GM18951 (cell line): ENCODE measurements at regions not wholly inside any gene's neighbourhood (a gene's known extent, or its start where the extent isn't known, plus 50 kb on each side); places are given as distances from the start of the nearest gene placed in this dataset.
"Not testable (repeated sequence)": the region's sequence is repeated elsewhere in the genome, so short reads cannot be mapped to it uniquely, and the experiment has no call there.

Experiments used
- POLR2A ChIP-seq: IDR thresholded peaks from 4 replicates; pipeline ENCODE4 v1.6.1; 2011; ENCODE audit warnings: mild to moderate bottlenecking; ENCODE audit not compliant: insufficient read length, insufficient read depth; ENCODE audit errors: extremely low read depth
- in situ Hi-C: fragments of 300-500 bp; cut with MboI; formaldehyde crosslinking; loops from one replicate; pipeline ENCODE4 v1.12.0; 2022; ENCODE audit warnings: low sequenced_read_pairs, mixed read lengths, inconsistent platforms; ENCODE audit not compliant: unreplicated experiment

DNA sequence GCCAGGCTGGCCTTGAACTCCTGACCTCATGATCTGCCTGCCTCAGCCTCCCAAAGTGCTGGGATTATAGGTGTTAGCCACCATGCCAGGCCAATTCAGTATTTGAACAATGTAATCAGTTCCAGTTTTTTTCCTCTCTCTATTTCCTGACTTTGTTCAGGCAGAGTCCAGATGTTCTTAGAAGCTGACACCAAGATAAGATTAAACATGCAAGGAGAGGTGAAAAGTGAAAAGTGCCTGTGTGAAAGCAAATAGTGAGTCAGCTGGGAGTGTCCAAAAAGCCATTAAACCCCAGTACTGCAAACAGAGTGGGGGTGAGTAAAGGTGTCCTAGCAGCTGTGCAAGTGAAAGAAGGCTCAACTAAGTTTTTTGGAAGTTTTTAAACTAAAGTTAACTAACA is 231.5 kb downstream of the PTH2R start:
- no peak for TF ChIP-seq POLR2A

DNA sequence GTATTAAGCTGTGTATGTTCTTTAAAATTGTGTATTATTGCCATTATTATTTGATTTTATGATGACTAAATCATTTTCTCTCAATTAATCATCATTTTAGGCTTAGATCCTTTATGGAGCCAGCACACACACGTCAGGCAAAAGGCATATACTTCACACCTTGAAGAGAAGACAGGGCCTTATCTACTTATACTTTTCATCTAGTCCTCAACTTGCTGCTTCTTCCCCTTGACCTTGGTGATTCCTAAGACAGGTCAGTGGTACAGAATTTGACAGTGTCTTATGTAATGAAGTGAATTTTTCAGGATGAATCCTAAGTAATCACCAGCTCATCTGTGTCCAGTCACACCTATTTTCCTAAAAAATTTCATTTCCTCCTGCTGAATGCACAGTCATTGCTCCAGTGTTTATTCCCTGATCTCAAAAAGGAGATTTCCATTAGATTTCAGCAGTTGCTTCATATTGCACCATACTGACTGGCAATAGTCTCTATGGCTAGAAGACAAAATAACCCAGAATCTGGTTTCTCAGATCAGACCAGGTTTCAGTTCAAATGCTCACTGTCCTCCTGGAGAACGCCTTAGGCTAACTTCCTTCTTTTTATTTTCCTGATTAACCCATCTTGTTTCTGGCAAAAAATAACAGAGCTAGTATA is 235.7 kb downstream of the PTH2R start:
- no peak for TF ChIP-seq POLR2A
- in situ Hi-C loops = no loop called here

More for the DNA sequence above, 231.5 kb downstream of the PTH2R start:
- in situ Hi-C loops = no loop called here

GRCh38 chr2:208643145-208643544 is 236.6 kb downstream of the PTH2R start:
- TF ChIP-seq POLR2A = no peak
- in situ Hi-C loops = no loop called here

DNA sequence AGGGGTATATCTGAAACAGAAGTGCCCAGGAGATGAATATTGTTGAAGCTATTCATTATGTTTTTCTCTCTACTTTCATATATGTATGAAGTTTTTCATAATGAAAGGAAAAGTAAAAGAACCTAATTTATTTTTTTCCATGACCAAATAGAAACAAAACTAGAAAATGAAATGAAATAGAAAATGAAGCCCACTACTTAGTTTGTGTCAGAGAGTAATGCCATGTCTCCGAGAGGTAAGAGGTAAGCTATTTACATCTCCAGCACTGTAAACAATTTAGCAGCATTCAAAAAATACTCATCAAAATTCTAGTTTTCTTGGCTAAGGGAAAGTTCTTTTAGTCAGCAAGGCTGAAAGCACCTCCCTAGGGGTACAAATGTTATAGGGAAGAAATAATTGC is 238.6 kb downstream of the PTH2R start:
- TF ChIP-seq POLR2A = no peak
- in situ Hi-C loops = no loop called here

DNA sequence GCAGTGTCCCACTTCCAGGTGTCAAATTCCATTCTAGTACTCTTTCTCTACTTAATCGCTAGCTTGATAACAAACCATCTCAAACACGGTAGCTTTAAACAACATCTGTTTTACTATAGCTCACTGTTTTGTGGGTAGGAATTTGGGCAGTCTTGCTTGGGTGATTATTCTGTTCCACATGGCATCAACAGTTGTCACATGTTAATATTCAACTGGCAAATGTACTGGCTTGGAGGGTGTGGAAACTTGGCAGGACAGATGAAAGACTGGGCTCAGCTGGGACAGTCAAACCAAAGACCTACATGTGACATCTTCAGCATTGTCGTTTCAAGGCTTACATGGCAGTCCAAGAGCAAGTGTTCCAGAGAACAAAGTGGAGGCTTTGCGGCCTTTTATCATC is 241.8 kb downstream of the PTH2R start:
- no peak for TF ChIP-seq POLR2A
- in situ Hi-C loops = no loop called here

GRCh38 chr2:208653383-208653782 is 246.8 kb downstream of the PTH2R start:
- in situ Hi-C loops = no loop called here
- TF ChIP-seq POLR2A = no peak

- TF ChIP-seq POLR2A = no peak
- in situ Hi-C loops = no loop called here
These were observed 247.5 kb downstream of the PTH2R start for GRCh38 chr2:208654056-208654455.

- in situ Hi-C loops = no loop called here
These were observed 250.9 kb downstream of the PTH2R start for GRCh38 chr2:208657468-208657867.

GRCh38 chr2:208669394-208669793 is 262.8 kb downstream of the PTH2R start:
- in situ Hi-C loops = no loop called here
- TF ChIP-seq POLR2A = no peak

More at GRCh38 chr2:208657468-208657867, 250.9 kb downstream of the PTH2R start:
- TF ChIP-seq POLR2A = no peak

GRCh38 chr2:208671284-208671683 is 264.7 kb downstream of the PTH2R start:
- TF ChIP-seq POLR2A = no peak
- in situ Hi-C loops = no loop called here

GRCh38 chr2:208671886-208672680 is 265.5 kb downstream of the PTH2R start:
- no peak for TF ChIP-seq POLR2A

DNA sequence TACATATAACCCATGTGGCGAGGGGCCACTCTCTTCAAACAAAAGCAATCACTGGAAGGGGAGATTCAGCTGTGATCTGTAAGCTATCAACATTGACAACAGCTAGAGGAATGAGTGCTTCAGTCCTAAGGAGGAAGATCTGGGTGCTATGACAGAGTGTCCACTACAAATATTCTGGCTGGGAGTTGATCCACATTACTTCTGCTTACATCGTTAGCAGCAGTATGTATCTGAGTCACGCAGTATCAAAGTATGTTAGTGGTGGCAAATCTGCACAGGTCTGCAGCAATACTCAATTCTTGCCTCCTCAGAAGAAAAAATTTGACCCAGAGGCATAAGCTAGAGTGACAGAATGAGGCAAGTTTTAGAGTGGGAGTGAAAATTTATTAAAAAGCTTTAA is 267.0 kb downstream of the PTH2R start:
- TF ChIP-seq POLR2A = no peak
- in situ Hi-C loops = no loop called here

More at GRCh38 chr2:208671886-208672680, 265.5 kb downstream of the PTH2R start:
- in situ Hi-C loops = no loop called here

- no peak for TF ChIP-seq POLR2A
- in situ Hi-C loops = no loop called here
These were observed 268.3 kb downstream of the PTH2R start for GRCh38 chr2:208674919-208675318.

- in situ Hi-C loops = not testable (repeated sequence)
These were observed 279.3 kb downstream of the PTH2R start for GRCh38 chr2:208685929-208686328.
